SHP77 treated with DMSO at 0.1 percent for 48 hours (cell line): ENCODE measurements at regions not wholly inside any gene's neighbourhood (a gene's known extent, or its start where the extent isn't known, plus 50 kb on each side); places are given as distances from the start of the nearest gene placed in this dataset.
A peak's percentile ranks its signal among the peaks of the same experiment; 100 is the strongest.

Experiments used
- DNase-seq: peaks from one replicate; lab custom pipeline; 2025; lab: John Stamatoyannopoulos, UW

- DNase-seq, result peak; percentile 88
Measured at GRCh38 chr2:208545403-208546042, 138.9 kb downstream of the PTH2R start.

- no peak for DNase-seq
Measured at GRCh38 chr2:208546107-208546506, 139.5 kb downstream of the PTH2R start.

GRCh38 chr2:208546860-208547650 is 140.5 kb downstream of the PTH2R start:
- DNase-seq, result no peak

GRCh38 chr2:208548700-208549099 is 142.1 kb downstream of the PTH2R start:
- DNase-seq, result no peak

- DNase-seq, result no peak
Measured at GRCh38 chr2:208549546-208550158, 143.1 kb downstream of the PTH2R start.

- no peak for DNase-seq
Measured at GRCh38 chr2:208552943-208553342, 146.4 kb downstream of the PTH2R start.

- peak; percentile 29 for DNase-seq
Measured at GRCh38 chr2:208556983-208557484, 150.4 kb downstream of the PTH2R start.

GRCh38 chr2:208565690-208566416 is 159.3 kb downstream of the PTH2R start:
- DNase-seq, result no peak

- DNase-seq, result no peak
Measured at GRCh38 chr2:208568203-208568602, 161.6 kb downstream of the PTH2R start.

GRCh38 chr2:208570066-208570465 is 163.5 kb downstream of the PTH2R start:
- no peak for DNase-seq

- DNase-seq, result no peak
Measured at GRCh38 chr2:208570851-208571763, 164.5 kb downstream of the PTH2R start.

- DNase-seq, result no peak
Measured at GRCh38 chr2:208571764-208572131, 165.2 kb downstream of the PTH2R start.

GRCh38 chr2:208573569-208573968 is 167.0 kb downstream of the PTH2R start:
- DNase-seq, result no peak

- DNase-seq, result no peak
Measured at GRCh38 chr2:208579678-208580077, 173.1 kb downstream of the PTH2R start.

- no peak for DNase-seq
Measured at GRCh38 chr2:208584378-208584985, 177.9 kb downstream of the PTH2R start.

- DNase-seq, result no peak
Measured at GRCh38 chr2:208586516-208586915, 179.9 kb downstream of the PTH2R start.

GRCh38 chr2:208594642-208595385 is 188.2 kb downstream of the PTH2R start:
- no peak for DNase-seq

GRCh38 chr2:208595386-208596275 is 189.0 kb downstream of the PTH2R start:
- peak; percentile 57 for DNase-seq

GRCh38 chr2:208607694-208608093 is 201.1 kb downstream of the PTH2R start:
- DNase-seq, result peak; percentile 59
